HCT116 (cell line): ENCODE measurements at regions not wholly inside any gene's neighbourhood (a gene's known extent, or its start where the extent isn't known, plus 50 kb on each side); places are given as distances from the start of the nearest gene placed in this dataset.

Source experiments
- ATAC-seq: fragments of 200-7000 bp; cut with Tn5 transposase; 2 replicates; pipeline ENCODE4 v1.9.1; 2020; ENCODE audit warnings: mild to moderate bottlenecking, moderate library complexity
- BruUV-seq: library from RNA; stranded (reverse); fragments of 400-500 nt; replicated peaks from 2 replicates; lab custom pipeline; 2021; lab: Mats Ljungman, UMichigan
- CTCF ChIA-PET: fragments of 300-600 bp; sonication (Branson Sonifier 250); formaldehyde crosslinking; loops from one replicate; lab custom pipeline; 2021; ENCODE audit warnings: antibody characterized with exemption; lab: Charles Lee
- POLR2A ChIA-PET: fragments of 300-600, 350-600 bp; sonication (Branson Sonifier 250); formaldehyde crosslinking; loops from one replicate; lab custom pipeline; 2021; ENCODE audit warnings: antibody characterized with exemption; lab: Charles Lee
- RAD21 ChIA-PET, 2 experiments: fragments of 300-600 bp; sonication (Branson Sonifier 250); formaldehyde crosslinking; loops; one replicate each; lab custom pipeline; 2023; ENCODE audit warnings: low total read pairs in 2 of 2; ENCODE audit not compliant: uncharacterized antibody in 2 of 2, unreplicated experiment in 2 of 2, low non-redundant PET in 1 of 2; lab: Charles Lee
- DNase-seq: peaks from one replicate; pipeline ENCODE4 v3.0.0-alpha.2; 2010; ENCODE audit warnings: low read depth, low spot score
- H2AFZ ChIP-seq: fragments of 200-600 bp; shearing (Covaris generic), sonication (generic); 2 replicates; pipeline ENCODE4 v1.6.1; 2017; ENCODE audit warnings: low read depth, mixed run types, mixed read lengths, antibody characterized with exemption, low read length; ENCODE audit not compliant: poor library complexity, severe bottlenecking
- H3K27ac ChIP-seq: 2 replicates; pipeline ENCODE4 v1.5.1; 2012; ENCODE audit warnings: low read depth, low read length
- H3K27me3 ChIP-seq: fragments of 200-600 bp; sonication (generic); 2 replicates; pipeline ENCODE4 v1.6.1; 2016; ENCODE audit warnings: mixed run types, low read length, mixed read lengths; ENCODE audit not compliant: insufficient read depth
- H3K36me3 ChIP-seq, 2 experiments: fragments of 200-500 bp in 1 of 2; fragments of 200-600 bp in 1 of 2; sonication (Bioruptor generic) in 1 of 2; sonication (generic) in 1 of 2; 2 replicates each; pipeline versions ENCODE4 v1.5.1 to v1.6.1; 2014 to 2016; ENCODE audit warnings: low read length in 2 of 2, inconsistent platforms in 1 of 2, mixed read lengths in 1 of 2, mixed run types in 1 of 2; ENCODE audit not compliant: insufficient read depth in 2 of 2, control insufficient read depth in 1 of 2
- H3K4me1 ChIP-seq, 2 experiments: fragments of 200-600 bp in 1 of 2; sonication (generic) in 1 of 2; 2 replicates each; pipeline versions ENCODE4 v1.5.1 to v1.6.1; 2012 to 2017; ENCODE audit warnings: low read length in 2 of 2, inconsistent platforms in 1 of 2, mild to moderate bottlenecking in 1 of 2, mixed read lengths in 1 of 2, mixed run types in 1 of 2, moderate library complexity in 1 of 2; ENCODE audit not compliant: insufficient read depth in 2 of 2, control insufficient read depth in 1 of 2
- H3K4me2 ChIP-seq: fragments of 200-600 bp; sonication (generic); 2 replicates; pipeline ENCODE4 v1.6.1; 2017; ENCODE audit warnings: mixed run types, low read length, mixed read lengths
- H3K4me3 ChIP-seq, 2 experiments: fragments of 200-600 bp in 1 of 2; sonication (generic) in 1 of 2; replicated peaks in 1 of 2; 2 replicates each; pipeline ENCODE4 v1.5.1; 2011 to 2016; ENCODE audit warnings: low read length in 2 of 2, control low read depth in 1 of 2, low read depth in 1 of 2, mild to moderate bottlenecking in 1 of 2, mixed read lengths in 1 of 2, mixed run types in 1 of 2
- H3K79me2 ChIP-seq: fragments of 200-600 bp; sonication (generic); 2 replicates; pipeline ENCODE4 v1.6.1; 2017; ENCODE audit warnings: mild to moderate bottlenecking, mixed run types, low read length, moderate library complexity, mixed read lengths; ENCODE audit not compliant: insufficient read depth
- H3K9ac ChIP-seq: fragments of 200-600 bp; sonication (generic); 2 replicates; pipeline ENCODE4 v1.6.1; 2016; ENCODE audit warnings: low read length, mixed read lengths
- H3K9me2 ChIP-seq: fragments of 200-600 bp; sonication (generic), shearing (Covaris generic); 2 replicates; pipeline ENCODE4 v1.6.1; 2017; ENCODE audit warnings: mixed run types, mild to moderate bottlenecking, moderate library complexity; ENCODE audit not compliant: insufficient read depth
- H3K9me3 ChIP-seq, 2 experiments: fragments of 200-500 bp in 1 of 2; fragments of 200-600 bp in 1 of 2; sonication (Bioruptor generic) in 1 of 2; sonication (generic) in 1 of 2; 2 replicates each; pipeline ENCODE4 v1.6.1; 2014 to 2017; ENCODE audit warnings: low read length in 2 of 2, mixed read lengths in 2 of 2, inconsistent platforms in 1 of 2, low read depth in 1 of 2, mild to moderate bottlenecking in 1 of 2, mixed run types in 1 of 2, moderate library complexity in 1 of 2; ENCODE audit not compliant: control insufficient read depth in 1 of 2, insufficient read depth in 1 of 2
- H4K20me1 ChIP-seq: fragments of 200-600 bp; sonication (generic), shearing (Covaris generic); 2 replicates; pipeline ENCODE4 v1.6.1; 2017; ENCODE audit warnings: mixed run types, mild to moderate bottlenecking, moderate library complexity; ENCODE audit not compliant: insufficient read depth
- ATF3 ChIP-seq: IDR thresholded peaks from 2 replicates; pipeline ENCODE4 v1.6.1; 2012
- CBX3 ChIP-seq: IDR thresholded peaks from 2 replicates; pipeline ENCODE4 v1.6.1; 2012; ENCODE audit warnings: low read depth
- CEBPB ChIP-seq: IDR thresholded peaks from 2 replicates; pipeline ENCODE4 v1.6.1; 2012; ENCODE audit warnings: low read depth
- CTCF ChIP-seq, 3 experiments: fragments of 200-600 bp in 1 of 3; sonication (generic) in 1 of 3; IDR thresholded peaks in 2 of 3; conservative IDR thresholded peaks in 1 of 3; 2 replicates each; pipeline ENCODE4 v1.5.1; 2012 to 2017; ENCODE audit warnings: low read depth in 2 of 3, low read length in 2 of 3, antibody characterized with exemption in 1 of 3, borderline replicate concordance in 1 of 3, control low read depth in 1 of 3, mild to moderate bottlenecking in 1 of 3, mixed read lengths in 1 of 3, mixed run types in 1 of 3, moderate library complexity in 1 of 3; ENCODE audit not compliant: insufficient read depth in 1 of 3
- EGR1 ChIP-seq: IDR thresholded peaks from 2 replicates; pipeline ENCODE4 v1.6.1; 2012; ENCODE audit warnings: low read depth
- ELF1 ChIP-seq: IDR thresholded peaks from 2 replicates; pipeline ENCODE4 v1.6.1; 2012; ENCODE audit warnings: low read depth, borderline replicate concordance
- EZH2 ChIP-seq: fragments of 200-600 bp; sonication (generic); IDR thresholded peaks from 2 replicates; pipeline ENCODE4 v1.6.1; 2017; ENCODE audit warnings: antibody characterized with exemption, mixed run types
- EZH2phosphoT487 ChIP-seq: fragments of 200-600 bp; IDR thresholded peaks from 2 replicates; pipeline ENCODE4 v1.6.1; 2018; ENCODE audit warnings: antibody characterized with exemption, borderline replicate concordance
- FOSL1 ChIP-seq: IDR thresholded peaks from 2 replicates; pipeline ENCODE4 v1.6.1; 2012; ENCODE audit warnings: low read depth
- JUND ChIP-seq: IDR thresholded peaks from 2 replicates; pipeline ENCODE4 v1.6.1; 2012
- MAX ChIP-seq: IDR thresholded peaks from 2 replicates; pipeline ENCODE4 v1.6.1; 2012
- POLR2A ChIP-seq: IDR thresholded peaks from 2 replicates; pipeline ENCODE4 v1.7.0; 2011; ENCODE audit warnings: borderline replicate concordance; ENCODE audit not compliant: insufficient read depth, insufficient read length; ENCODE audit errors: extremely low read depth
- POLR2AphosphoS5 ChIP-seq: IDR thresholded peaks from 2 replicates; pipeline ENCODE4 v1.6.1; 2011; ENCODE audit warnings: mild to moderate bottlenecking, low read depth, low read length, moderate library complexity
- REST ChIP-seq: IDR thresholded peaks from 2 replicates; pipeline ENCODE4 v1.6.1; 2012; ENCODE audit warnings: low read depth
- SIN3A ChIP-seq: IDR thresholded peaks from 2 replicates; pipeline ENCODE4 v1.6.1; 2012; ENCODE audit warnings: low read depth
- SP1 ChIP-seq: IDR thresholded peaks from 2 replicates; pipeline ENCODE4 v1.6.1; 2012; ENCODE audit warnings: low read depth
- SRF ChIP-seq: IDR thresholded peaks from 2 replicates; pipeline ENCODE4 v1.6.1; 2012; ENCODE audit warnings: low read depth
- TCF7L2 ChIP-seq: IDR thresholded peaks from 2 replicates; pipeline ENCODE4 v1.7.0; 2011; ENCODE audit warnings: borderline replicate concordance, inconsistent platforms; ENCODE audit not compliant: insufficient read depth, insufficient read length; ENCODE audit errors: extremely low read depth
- ZFX ChIP-seq: fragments of 450-650 bp; IDR thresholded peaks from 2 replicates; pipeline ENCODE4 v1.6.1; 2017
- ZNF274 ChIP-seq: fragments of 200-500 bp; sonication (Bioruptor generic); IDR thresholded peaks from 2 replicates; pipeline ENCODE4 v1.6.1; 2014; ENCODE audit warnings: mild to moderate bottlenecking, low read depth, low read length, inconsistent platforms
- intact Hi-C: fragments of 100-400 bp; cut with micrococcal nuclease; formaldehyde crosslinking; loops from 2 replicates; pipeline ENCODE4 v1.10.0; 2022

GRCh38 chr22:46029574-46030200 is 52.7 kb upstream of the WNT7B start:
- no peak for ATAC-seq
- no peak for DNase-seq
- BruUV-seq, result no TSS peak

More at GRCh38 chr22:46029574-46030200, 52.7 kb upstream of the WNT7B start:
- Histone ChIP-seq H3K4me3 (no peak overlapping the region), H3K27ac (no peak overlapping the region), H3K9me2 (no peaks in the 10 kb centered on the region), H4K20me1 (no peaks in the 10 kb centered on the region), H3K9ac (no peak overlapping the region), H2AFZ (no peak overlapping the region), H3K4me2 (no peak overlapping the region), H3K4me1 (peaks cover 0 to 1% of the 10 kb centered on the region in 2 experiments; a peak in 3 of 4 replicates), H3K27me3 (no peaks in the 10 kb centered on the region), H3K79me2 (no peaks in the 10 kb centered on the region), H3K36me3 (no peaks in the 10 kb centered on the region), H3K9me3 (no peaks in the 10 kb centered on the region)
- ChIA-PET POLR2A (no interaction called here), CTCF (no interaction called here), RAD21 (no interaction called here)
- intact Hi-C loops, result no loop called here
- no peak for TF ChIP-seq EGR1
- no peak for TF ChIP-seq SIN3A
- no peak for TF ChIP-seq REST
- no peak for TF ChIP-seq JUND
- TF ChIP-seq SP1, result no peak
- no peak for TF ChIP-seq FOSL1
- no peak for TF ChIP-seq ZFX
- no peak for TF ChIP-seq ATF3
- TF ChIP-seq POLR2A, result no peak
- TF ChIP-seq EZH2, result no peak
- TF ChIP-seq ELF1, result no peak
- no peak for TF ChIP-seq ZNF274
- no peak for TF ChIP-seq EZH2phosphoT487
- TF ChIP-seq MAX, result no peak
- TF ChIP-seq TCF7L2, result no peak
- TF ChIP-seq POLR2AphosphoS5, result no peak
- TF ChIP-seq SRF, result no peak
- no peak for TF ChIP-seq CEBPB
- TF ChIP-seq CBX3, result no peak
- no peak for TF ChIP-seq CTCF (IDR thresholded peaks at IDR 0.05 in 2 of 3, conservative IDR thresholded peaks at IDR 0.05 in 1 of 3; ENCODE audit: borderline replicate concordance in 1 of 3, insufficient read depth in 1 of 3, low read depth in 2 of 3, low read length in 2 of 3)
